Neuron (in vitro differentiated cells): ENCODE measurements at regions not wholly inside any gene's neighbourhood (a gene's known extent, or its start where the extent isn't known, plus 50 kb on each side); places are given as distances from the start of the nearest gene placed in this dataset.
A peak's percentile ranks its signal among the peaks of the same experiment; 100 is the strongest.

ENCODE experiments used
- H2AFZ ChIP-seq: one replicate; pipeline ENCODE4 v1.6.1; 2013; ENCODE audit warnings: low read depth, mild to moderate bottlenecking, inconsistent platforms, low read length, moderate library complexity
- H3K27me3 ChIP-seq: one replicate; pipeline ENCODE4 v1.6.1; 2013; ENCODE audit warnings: low read length; ENCODE audit not compliant: insufficient read depth
- H3K36me3 ChIP-seq: one replicate; pipeline ENCODE4 v1.6.1; 2013; ENCODE audit warnings: low read length; ENCODE audit not compliant: insufficient read depth
- H3K4me1 ChIP-seq: one replicate; pipeline ENCODE4 v1.6.1; 2013; ENCODE audit warnings: low read length; ENCODE audit not compliant: insufficient read depth
- H3K4me3 ChIP-seq: 2 replicates; pipeline ENCODE4 v1.5.1; 2013; ENCODE audit warnings: mild to moderate bottlenecking, low read length, moderate library complexity
- H3K9me3 ChIP-seq: one replicate; pipeline ENCODE4 v1.6.1; 2013; ENCODE audit warnings: low read length

GRCh38 chr3:135706758-135707375 lies 258.7 kb upstream of the PPP2R3A start:
- Histone ChIP-seq H3K4me1 (no peaks in the 10 kb centered on the region), H2AFZ (no peak overlapping the region), H3K36me3 (no peaks in the 10 kb centered on the region), H3K9me3 (no peaks in the 10 kb centered on the region), H3K27me3 (no peaks in the 10 kb centered on the region), H3K4me3 (no peak overlapping the region)

GRCh38 chr3:135719449-135719848 lies 246.1 kb upstream of the PPP2R3A start:
- no peak overlapping the region for H3K4me3 ChIP-seq
- no peak overlapping the region for H2AFZ ChIP-seq
- H3K9me3 ChIP-seq = no peaks in the 10 kb centered on the region
- no peaks in the 10 kb centered on the region for H3K27me3 ChIP-seq
- no peaks in the 10 kb centered on the region for H3K36me3 ChIP-seq
- no peaks in the 10 kb centered on the region for H3K4me1 ChIP-seq

- no peaks in the 10 kb centered on the region for H3K36me3 ChIP-seq
- H3K4me3 ChIP-seq = no peak overlapping the region
- no peaks in the 10 kb centered on the region for H3K27me3 ChIP-seq
- H2AFZ ChIP-seq = no peak overlapping the region
- H3K9me3 ChIP-seq = no peaks in the 10 kb centered on the region
- H3K4me1 ChIP-seq = no peaks in the 10 kb centered on the region
Measured at GRCh38 chr3:135728007-135728721, 237.4 kb upstream of the PPP2R3A start.

- H2AFZ ChIP-seq = no peak overlapping the region
- H3K36me3 ChIP-seq = no peaks in the 10 kb centered on the region
- no peak overlapping the region for H3K4me3 ChIP-seq
- no peaks in the 10 kb centered on the region for H3K4me1 ChIP-seq
- H3K27me3 ChIP-seq = no peaks in the 10 kb centered on the region
- H3K9me3 ChIP-seq = no peaks in the 10 kb centered on the region
Measured at GRCh38 chr3:135731546-135731945, 234.0 kb upstream of the PPP2R3A start.

- Histone ChIP-seq H3K36me3 (no peaks in the 10 kb centered on the region), H2AFZ (no peak overlapping the region), H3K4me3 (no peak overlapping the region), H3K4me1 (peaks cover 24% of the 10 kb centered on the region), H3K9me3 (no peaks in the 10 kb centered on the region), H3K27me3 (no peaks in the 10 kb centered on the region)
Measured at GRCh38 chr3:135736740-135737139, 228.8 kb upstream of the PPP2R3A start.

- peak overlapping the region; percentile 2 for H2AFZ ChIP-seq
- no peaks in the 10 kb centered on the region for H3K36me3 ChIP-seq
- H3K4me1 ChIP-seq = peaks cover 24% of the 10 kb centered on the region
- no peaks in the 10 kb centered on the region for H3K9me3 ChIP-seq
- H3K4me3 ChIP-seq = peak overlapping the region; percentile 10
- H3K27me3 ChIP-seq = no peaks in the 10 kb centered on the region
Measured at GRCh38 chr3:135739779-135740178, 225.7 kb upstream of the PPP2R3A start.

GRCh38 chr3:135740211-135740610 lies 225.3 kb upstream of the PPP2R3A start:
- Histone ChIP-seq H2AFZ (peak overlapping the region; percentile 2), H3K4me3 (peak overlapping the region; percentile 10), H3K36me3 (no peaks in the 10 kb centered on the region), H3K4me1 (peaks cover 24% of the 10 kb centered on the region), H3K27me3 (no peaks in the 10 kb centered on the region), H3K9me3 (no peaks in the 10 kb centered on the region)

- Histone ChIP-seq H3K4me1 (peaks cover 24% of the 10 kb centered on the region), H3K27me3 (no peaks in the 10 kb centered on the region), H3K4me3 (no peak overlapping the region), H2AFZ (no peak overlapping the region), H3K9me3 (no peaks in the 10 kb centered on the region), H3K36me3 (no peaks in the 10 kb centered on the region)
Measured at GRCh38 chr3:135740751-135741150, 224.8 kb upstream of the PPP2R3A start.

- Histone ChIP-seq H3K4me1 (no peaks in the 10 kb centered on the region), H3K36me3 (no peaks in the 10 kb centered on the region), H3K27me3 (peaks cover 2% of the 10 kb centered on the region), H3K4me3 (no peak overlapping the region), H2AFZ (no peak overlapping the region), H3K9me3 (no peaks in the 10 kb centered on the region)
Measured at GRCh38 chr3:135751991-135752390, 213.5 kb upstream of the PPP2R3A start.

GRCh38 chr3:135752851-135753250 lies 212.7 kb upstream of the PPP2R3A start:
- H3K4me1 ChIP-seq = no peaks in the 10 kb centered on the region
- no peak overlapping the region for H3K4me3 ChIP-seq
- no peak overlapping the region for H2AFZ ChIP-seq
- H3K36me3 ChIP-seq = no peaks in the 10 kb centered on the region
- H3K27me3 ChIP-seq = peaks cover 2% of the 10 kb centered on the region
- no peaks in the 10 kb centered on the region for H3K9me3 ChIP-seq

- Histone ChIP-seq H2AFZ (no peak overlapping the region), H3K36me3 (no peaks in the 10 kb centered on the region), H3K9me3 (no peaks in the 10 kb centered on the region), H3K27me3 (peaks cover 2% of the 10 kb centered on the region), H3K4me1 (no peaks in the 10 kb centered on the region), H3K4me3 (no peak overlapping the region)
Measured at GRCh38 chr3:135753506-135753905, 212.0 kb upstream of the PPP2R3A start.

GRCh38 chr3:135755330-135756105 lies 210.0 kb upstream of the PPP2R3A start:
- Histone ChIP-seq H2AFZ (no peak overlapping the region), H3K27me3 (no peaks in the 10 kb centered on the region), H3K9me3 (no peaks in the 10 kb centered on the region), H3K36me3 (no peaks in the 10 kb centered on the region), H3K4me3 (no peak overlapping the region), H3K4me1 (no peaks in the 10 kb centered on the region)

GRCh38 chr3:135756106-135756668 lies 209.3 kb upstream of the PPP2R3A start:
- Histone ChIP-seq H2AFZ (no peak overlapping the region), H3K4me1 (no peaks in the 10 kb centered on the region), H3K36me3 (no peaks in the 10 kb centered on the region), H3K27me3 (no peaks in the 10 kb centered on the region), H3K4me3 (no peak overlapping the region), H3K9me3 (no peaks in the 10 kb centered on the region)
